ENCODE measurements at regions not wholly inside any gene's neighbourhood (a gene's known extent, or its start where the extent isn't known, plus 50 kb on each side); places are given as distances from the start of the nearest gene placed in this dataset.

GRCh38 chr2:119053700-119054436 is 104.7 kb downstream of the C1QL2 start:
- no peak overlapping the region for H3K9ac ChIP-seq
- H3K4me2 ChIP-seq: no peak overlapping the region
- H3K4me1 ChIP-seq: no peaks in the 10 kb centered on the region

GRCh38 chr2:119051263-119051662 is 107.3 kb downstream of the C1QL2 start:
- no peak overlapping the region for H3K27ac ChIP-seq
- H3K27me3 ChIP-seq: no peaks in the 10 kb centered on the region
- H3K4me2 ChIP-seq: no peak overlapping the region
- no peaks in the 10 kb centered on the region for H3K36me3 ChIP-seq
- no peak overlapping the region for H3K9ac ChIP-seq
- H4K20me1 ChIP-seq: no peaks in the 10 kb centered on the region
- peaks cover 9% of the 10 kb centered on the region for H3K9me3 ChIP-seq
- TF ChIP-seq Cebpa-rat (IDR thresholded peaks at IDR 0.05): no peak
- no peaks in the 10 kb centered on the region for H3K4me1 ChIP-seq
- no peak overlapping the region for H3K4me3 ChIP-seq

More at GRCh38 chr2:119053700-119054436, 104.7 kb downstream of the C1QL2 start:
- H3K36me3 ChIP-seq: no peaks in the 10 kb centered on the region
- no peak for TF ChIP-seq Cebpa-rat (IDR thresholded peaks at IDR 0.05)
- H3K27me3 ChIP-seq: no peaks in the 10 kb centered on the region
- H3K9me3 ChIP-seq: peaks cover 9% of the 10 kb centered on the region
- no peaks in the 10 kb centered on the region for H4K20me1 ChIP-seq
- no peak overlapping the region for H3K4me3 ChIP-seq
- H3K27ac ChIP-seq: no peak overlapping the region

GRCh38 chr2:119049968-119050704 is 108.1 kb downstream of the MARCO start:
- Histone ChIP-seq H3K27me3 (no peaks in the 10 kb centered on the region), H3K4me2 (no peak overlapping the region), H3K9ac (no peak overlapping the region), H3K27ac (no peak overlapping the region), H4K20me1 (no peaks in the 10 kb centered on the region), H3K4me1 (no peaks in the 10 kb centered on the region), H3K9me3 (peaks cover 5% of the 10 kb centered on the region), H3K36me3 (no peaks in the 10 kb centered on the region), H3K4me3 (no peak overlapping the region)
- no peak for TF ChIP-seq Cebpa-rat (IDR thresholded peaks at IDR 0.05)

All from BLaER1 (cell line).